ENCODE measurements at regions not wholly inside any gene's neighbourhood (a gene's known extent, or its start where the extent isn't known, plus 50 kb on each side); places are given as distances from the start of the nearest gene placed in this dataset.

DNA sequence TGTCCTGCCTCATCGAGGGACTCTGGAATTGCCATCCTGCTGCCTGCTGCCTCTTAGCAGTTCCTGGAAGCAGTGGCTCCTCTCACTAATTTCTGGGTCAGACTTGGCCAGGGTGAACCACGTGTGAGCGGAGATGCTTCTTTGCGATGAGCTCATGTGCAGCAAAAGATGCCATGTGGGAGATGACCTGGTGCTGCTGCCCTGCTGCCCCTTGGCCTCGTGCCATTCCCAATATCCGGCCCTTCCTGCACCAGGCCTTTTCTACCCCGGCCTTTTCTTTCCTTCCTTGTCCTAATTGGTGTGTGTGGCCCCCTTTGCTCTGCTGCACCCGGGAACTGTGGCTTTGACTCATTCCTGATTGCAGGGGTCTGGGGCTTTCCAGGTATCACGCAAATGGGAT, 296.9 kb upstream of the HS6ST1 start:
- Histone ChIP-seq H3K36me3 (replicated peaks in 1 of 2; ENCODE audit: control insufficient read depth in 1 of 2, insufficient read depth in 2 of 2, low read length in 2 of 2) (no peaks in the 10 kb centered on the region), H4K20me1 (ENCODE audit: insufficient read depth, low read length) (no peaks in the 10 kb centered on the region), H3K4me3 (replicated peaks in 1 of 3; ENCODE audit: insufficient read depth in 1 of 3, low read depth in 2 of 3, low read length in 3 of 3) (no peak overlapping the region), H2AFZ (ENCODE audit: low read length) (no peak overlapping the region), H3K79me2 (ENCODE audit: insufficient read depth, low read length) (no peaks in the 10 kb centered on the region), H3K9ac (ENCODE audit: insufficient read depth, low read depth, low read length) (no peak overlapping the region), H3K27ac (ENCODE audit: extremely low read length, insufficient read depth, low read length) (no peak overlapping the region), H3K27me3 (ENCODE audit: control insufficient read depth in 1 of 2, insufficient read depth in 2 of 2, low read length in 2 of 2) (peaks cover under 1 to 14% of the 10 kb centered on the region in 2 experiments; a peak in 4 of 5 replicates), H3K9me3 (ENCODE audit: low read length) (no peaks in the 10 kb centered on the region), H3K4me1 (ENCODE audit: insufficient read depth, low read length) (no peaks in the 10 kb centered on the region), H3K4me2 (ENCODE audit: low read depth, low read length) (no peak overlapping the region)
- ATAC-seq (no peak), FAIRE-seq (no peak), DNase-seq (ENCODE audit: low spot score) (no peak)
- ChIA-PET POLR2A (no interaction called here), CTCF (ENCODE audit: low intra/inter-chr PET ratio, low total read pairs) (no interaction called here)
- intact Hi-C loops (cut with micrococcal nuclease; ENCODE audit: unreplicated experiment) (no loop called here), in situ Hi-C loops (cut with HindIII; ENCODE audit: extremely low pct_ligation_motif_present, low pct_unique_long_range_greater_than_20kb) (no loop called here)
- TF ChIP-seq NFE2L2 (IDR thresholded peaks at IDR 0.05; ENCODE audit: low read length) (no peak), SNRNP70 (IDR thresholded peaks at IDR 0.05; ENCODE audit: low read depth, low read length) (no peak), MNT (IDR thresholded peaks at IDR 0.05) (peak; percentile 49; the same call in 1 of the 2 replicates)
- TF ChIP-seq, protein P1, sequence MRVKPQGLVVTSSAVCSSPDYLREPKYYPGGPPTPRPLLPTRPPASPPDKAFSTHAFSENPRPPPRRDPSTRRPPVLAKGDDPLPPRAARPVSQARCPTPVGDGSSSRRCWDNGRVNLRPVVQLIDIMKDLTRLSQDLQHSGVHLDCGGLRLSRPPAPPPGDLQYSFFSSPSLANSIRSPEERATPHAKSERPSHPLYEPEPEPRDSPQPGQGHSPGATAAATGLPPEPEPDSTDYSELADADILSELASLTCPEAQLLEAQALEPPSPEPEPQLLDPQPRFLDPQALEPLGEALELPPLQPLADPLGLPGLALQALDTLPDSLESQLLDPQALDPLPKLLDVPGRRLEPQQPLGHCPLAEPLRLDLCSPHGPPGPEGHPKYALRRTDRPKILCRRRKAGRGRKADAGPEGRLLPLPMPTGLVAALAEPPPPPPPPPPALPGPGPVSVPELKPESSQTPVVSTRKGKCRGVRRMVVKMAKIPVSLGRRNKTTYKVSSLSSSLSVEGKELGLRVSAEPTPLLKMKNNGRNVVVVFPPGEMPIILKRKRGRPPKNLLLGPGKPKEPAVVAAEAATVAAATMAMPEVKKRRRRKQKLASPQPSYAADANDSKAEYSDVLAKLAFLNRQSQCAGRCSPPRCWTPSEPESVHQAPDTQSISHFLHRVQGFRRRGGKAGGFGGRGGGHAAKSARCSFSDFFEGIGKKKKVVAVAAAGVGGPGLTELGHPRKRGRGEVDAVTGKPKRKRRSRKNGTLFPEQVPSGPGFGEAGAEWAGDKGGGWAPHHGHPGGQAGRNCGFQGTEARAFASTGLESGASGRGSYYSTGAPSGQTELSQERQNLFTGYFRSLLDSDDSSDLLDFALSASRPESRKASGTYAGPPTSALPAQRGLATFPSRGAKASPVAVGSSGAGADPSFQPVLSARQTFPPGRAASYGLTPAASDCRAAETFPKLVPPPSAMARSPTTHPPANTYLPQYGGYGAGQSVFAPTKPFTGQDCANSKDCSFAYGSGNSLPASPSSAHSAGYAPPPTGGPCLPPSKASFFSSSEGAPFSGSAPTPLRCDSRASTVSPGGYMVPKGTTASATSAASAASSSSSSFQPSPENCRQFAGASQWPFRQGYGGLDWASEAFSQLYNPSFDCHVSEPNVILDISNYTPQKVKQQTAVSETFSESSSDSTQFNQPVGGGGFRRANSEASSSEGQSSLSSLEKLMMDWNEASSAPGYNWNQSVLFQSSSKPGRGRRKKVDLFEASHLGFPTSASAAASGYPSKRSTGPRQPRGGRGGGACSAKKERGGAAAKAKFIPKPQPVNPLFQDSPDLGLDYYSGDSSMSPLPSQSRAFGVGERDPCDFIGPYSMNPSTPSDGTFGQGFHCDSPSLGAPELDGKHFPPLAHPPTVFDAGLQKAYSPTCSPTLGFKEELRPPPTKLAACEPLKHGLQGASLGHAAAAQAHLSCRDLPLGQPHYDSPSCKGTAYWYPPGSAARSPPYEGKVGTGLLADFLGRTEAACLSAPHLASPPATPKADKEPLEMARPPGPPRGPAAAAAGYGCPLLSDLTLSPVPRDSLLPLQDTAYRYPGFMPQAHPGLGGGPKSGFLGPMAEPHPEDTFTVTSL (CRISPR knock-in tag; IDR thresholded peaks at IDR 0.05; ENCODE audit: borderline replicate concordance), result no peak
- no TSS peak for BruUV-seq (replicated peaks)
- 49% methylated on average over 9 of the region's 9 CpGs for WGBS (ENCODE audit: low lambda C conversion rate)
